ENCODE measurements at regions not wholly inside any gene's neighbourhood (a gene's known extent, or its start where the extent isn't known, plus 50 kb on each side); places are given as distances from the start of the nearest gene placed in this dataset.

- RAD21 ChIA-PET (ENCODE audit: unreplicated experiment): no interaction called here
- H3K4me1 ChIP-seq (ENCODE audit: control insufficient read depth, insufficient read depth, low read length): no peaks in the 10 kb centered on the region
Measured at GRCh38 chr6:121901432-121901831, 466.0 kb downstream of the GJA1 start.

More at GRCh38 chr6:121901432-121901831, 466.0 kb downstream of the GJA1 start:
- H4K20me1 ChIP-seq (ENCODE audit: control insufficient read depth, insufficient read depth): no peaks in the 10 kb centered on the region
- ChIA-PET CTCF (no interaction called here), POLR2A (no interaction called here), SMC1A (ENCODE audit: uncharacterized antibody, unreplicated experiment) (interaction anchor here (0.8 kb wide), 1 partner anchor 19 kb away, joined by 3 read pairs; no protein-coding TSS in a partner anchor)
- TF ChIP-seq, protein P1, sequence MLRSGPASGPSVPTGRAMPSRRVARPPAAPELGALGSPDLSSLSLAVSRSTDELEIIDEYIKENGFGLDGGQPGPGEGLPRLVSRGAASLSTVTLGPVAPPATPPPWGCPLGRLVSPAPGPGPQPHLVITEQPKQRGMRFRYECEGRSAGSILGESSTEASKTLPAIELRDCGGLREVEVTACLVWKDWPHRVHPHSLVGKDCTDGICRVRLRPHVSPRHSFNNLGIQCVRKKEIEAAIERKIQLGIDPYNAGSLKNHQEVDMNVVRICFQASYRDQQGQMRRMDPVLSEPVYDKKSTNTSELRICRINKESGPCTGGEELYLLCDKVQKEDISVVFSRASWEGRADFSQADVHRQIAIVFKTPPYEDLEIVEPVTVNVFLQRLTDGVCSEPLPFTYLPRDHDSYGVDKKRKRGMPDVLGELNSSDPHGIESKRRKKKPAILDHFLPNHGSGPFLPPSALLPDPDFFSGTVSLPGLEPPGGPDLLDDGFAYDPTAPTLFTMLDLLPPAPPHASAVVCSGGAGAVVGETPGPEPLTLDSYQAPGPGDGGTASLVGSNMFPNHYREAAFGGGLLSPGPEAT (IDR thresholded peaks at IDR 0.05; ENCODE audit: low read depth): no peak
- TF ChIP-seq SMAD1 (IDR thresholded peaks at IDR 0.05; ENCODE audit: low read depth, partially characterized antibody) (no peak), ELK1 (IDR thresholded peaks at IDR 0.05; ENCODE audit: low read depth, low read length) (no peak), KLF5 (IDR thresholded peaks at IDR 0.05; ENCODE audit: partially characterized antibody) (no peak), ATF3 (IDR thresholded peaks at IDR 0.05; ENCODE audit: borderline replicate concordance, extremely low read depth, low read depth, low read length) (no peak), STAT3 (IDR thresholded peaks at IDR 0.05; ENCODE audit: low read depth, low read length) (no peak), STAT1 (conservative IDR thresholded peaks at IDR 0.05) (no peak), SREBF1 (IDR thresholded peaks at IDR 0.05; ENCODE audit: low read length) (no peak), TAF1 (IDR thresholded peaks at IDR 0.05; ENCODE audit: borderline replicate concordance, low read depth, low read length) (no peak), TBL1XR1 (IDR thresholded peaks at IDR 0.05; ENCODE audit: low read depth, low read length) (no peak)
- H3K79me2 ChIP-seq (ENCODE audit: control insufficient read depth, insufficient read depth, low read length): no peaks in the 10 kb centered on the region
- H3K27ac ChIP-seq (ENCODE audit: control insufficient read depth, insufficient read depth): no peak overlapping the region
- H3K4me2 ChIP-seq (ENCODE audit: control insufficient read depth, insufficient read depth): no peak overlapping the region
- no peak for FAIRE-seq
- H3K27me3 ChIP-seq (replicated peaks in 1 of 2; ENCODE audit: control insufficient read depth in 2 of 2, insufficient read depth in 2 of 2, low read length in 1 of 2): no peaks in the 10 kb centered on the region
- intact Hi-C loops (cut with micrococcal nuclease; ENCODE audit: unreplicated experiment): no loop called here
- no peak for DNase-seq (ENCODE audit: low read depth, low spot score)
- in situ Hi-C loops (cut with MboI): no loop called here
- no TSS peak for BruUV-seq (replicated peaks)
- no peak overlapping the region for H2AFZ ChIP-seq (ENCODE audit: control insufficient read depth, low read depth, low read length)
- no peaks in the 10 kb centered on the region for H3K36me3 ChIP-seq (ENCODE audit: control insufficient read depth in 2 of 2, insufficient read depth in 2 of 2, low read length in 1 of 2)
- no peak overlapping the region for H3K4me3 ChIP-seq
- H3K9me3 ChIP-seq (replicated peaks; ENCODE audit: control insufficient read depth, insufficient read depth, low read length): no peaks in the 10 kb centered on the region
- H3K9ac ChIP-seq (ENCODE audit: control insufficient read depth, insufficient read depth, low read length): no peak overlapping the region
- no peak for ATAC-seq

Data from GM12878 (cell line).